NCI-H2107 treated with DMSO at 0.1 percent for 48 hours (cell line): ENCODE measurements at regions not wholly inside any gene's neighbourhood (a gene's known extent, or its start where the extent isn't known, plus 50 kb on each side); places are given as distances from the start of the nearest gene placed in this dataset.

ENCODE experiments used
- DNase-seq: peaks from one replicate; lab custom pipeline; 2025; ENCODE audit not compliant: unreplicated experiment; lab: John Stamatoyannopoulos, UW

DNA sequence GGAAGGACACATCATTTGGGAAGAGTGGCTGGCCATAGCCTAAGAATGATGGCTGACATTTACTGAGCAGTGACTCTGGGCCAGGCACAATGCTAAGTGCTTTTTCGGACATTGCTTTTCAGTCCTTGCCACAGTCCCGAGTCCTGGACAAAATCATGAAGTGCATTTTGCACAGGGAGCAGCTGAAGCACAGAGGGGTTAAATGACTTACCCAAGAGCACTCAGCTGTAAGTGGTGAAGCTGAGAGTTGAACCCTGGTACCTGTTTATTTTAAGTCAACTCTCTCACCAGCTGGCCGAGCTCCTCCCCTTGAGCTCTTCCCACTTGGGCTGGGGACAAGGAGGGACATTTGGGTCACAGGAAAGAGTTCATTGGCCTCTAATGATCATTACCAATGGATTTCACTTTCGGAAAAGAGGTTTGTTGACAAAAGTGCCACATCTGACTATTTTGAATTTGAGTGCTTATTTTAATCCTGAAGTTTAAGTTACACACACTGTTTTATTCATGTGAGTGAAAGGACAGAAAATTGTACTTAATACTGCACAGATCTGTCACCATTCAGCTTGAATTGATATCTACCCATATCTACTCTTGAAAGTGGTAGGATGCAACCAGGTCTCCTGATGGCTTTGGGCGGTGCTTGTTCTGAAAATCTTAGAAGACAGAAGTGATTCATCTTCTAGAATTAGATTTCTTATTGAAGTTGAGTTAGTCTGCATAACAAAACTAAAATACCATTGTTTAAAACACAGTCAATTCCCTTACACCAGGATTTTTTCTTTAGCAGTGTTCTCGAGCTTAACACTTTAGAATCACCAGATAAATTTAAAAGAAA is 368.7 kb upstream of the PROK2 start:
- DNase-seq = no peak

DNA sequence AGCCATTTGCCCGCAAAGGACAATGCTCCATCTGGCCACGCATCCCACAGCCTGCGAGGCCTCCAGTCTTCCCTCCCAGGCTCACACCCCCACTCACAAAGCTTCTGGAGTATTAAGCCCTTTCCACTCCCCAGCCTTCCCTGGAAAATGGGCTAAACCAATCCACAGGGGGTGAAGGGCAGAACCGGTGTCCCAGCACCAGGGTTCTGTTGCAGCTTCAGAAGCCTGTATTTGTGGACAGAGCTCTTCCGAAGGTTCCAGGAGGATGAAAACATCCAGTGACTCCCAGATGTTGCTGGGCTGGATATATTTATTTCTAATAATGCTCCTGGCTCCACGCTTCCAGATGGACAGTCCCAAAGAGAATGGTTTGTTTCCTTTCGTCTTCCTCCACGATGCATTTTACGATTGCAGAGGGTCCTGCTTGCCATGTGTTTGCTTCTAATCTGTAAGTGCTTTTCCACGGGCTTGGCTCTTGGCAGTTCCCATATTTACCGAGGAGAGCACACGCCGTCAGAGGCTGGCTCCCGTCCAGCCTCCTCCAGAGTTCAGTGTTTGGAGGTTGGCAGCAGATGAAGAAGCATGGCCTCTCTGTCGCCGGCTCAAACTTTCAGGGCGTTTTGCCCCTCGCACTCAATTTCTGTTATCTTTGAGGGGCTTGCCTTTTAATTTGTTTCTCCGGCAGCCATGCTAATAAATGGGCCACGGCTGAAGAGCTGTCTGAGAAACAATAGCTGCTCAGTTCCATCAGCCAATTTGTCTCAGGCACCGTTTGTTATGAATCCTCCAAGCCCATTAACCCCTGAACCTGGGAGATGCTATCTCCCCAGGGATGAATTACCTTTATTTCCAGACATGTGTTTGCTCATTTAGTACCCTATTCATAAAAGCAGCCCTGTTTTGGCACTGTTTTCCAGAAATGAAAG is 367.9 kb upstream of the PROK2 start:
- peak; percentile 34 for DNase-seq

DNA sequence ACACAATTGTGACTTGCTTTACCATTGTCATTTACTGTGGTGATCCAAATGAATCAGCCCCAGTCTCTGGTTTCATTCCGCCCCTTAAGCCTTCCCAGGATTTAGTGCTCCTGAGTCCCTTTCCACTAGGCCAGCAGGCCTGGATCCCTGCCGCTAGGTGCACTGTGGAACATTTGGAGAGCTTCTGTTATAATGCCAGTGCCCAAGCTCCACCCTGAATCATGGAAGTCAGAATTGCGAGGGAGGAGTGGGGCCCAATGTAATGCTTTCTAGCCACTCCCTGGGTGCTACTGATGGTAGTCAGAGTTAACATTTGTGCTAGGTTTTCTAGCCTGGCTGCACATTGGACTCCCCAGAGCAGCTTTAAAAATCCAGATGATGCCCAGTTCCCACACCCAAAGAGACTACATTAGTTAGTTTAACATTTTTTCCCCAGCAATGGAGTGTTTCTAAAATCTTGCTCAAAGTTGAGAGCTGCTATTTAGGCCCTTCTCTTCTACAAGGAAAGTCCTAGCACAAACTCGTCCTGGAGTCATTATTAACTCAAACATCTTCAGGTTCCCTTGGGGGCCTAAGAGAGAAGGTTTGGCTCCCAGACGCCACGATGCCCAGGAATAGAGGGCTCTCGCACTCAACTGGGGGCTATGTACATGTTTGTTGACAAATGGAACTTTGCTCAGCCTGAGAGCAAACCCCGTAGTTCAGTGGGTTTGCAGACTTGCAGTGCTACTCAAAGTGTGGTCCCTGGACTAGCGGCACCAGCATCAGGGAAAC is 366.7 kb upstream of the PROK2 start:
- DNase-seq = no peak

DNA sequence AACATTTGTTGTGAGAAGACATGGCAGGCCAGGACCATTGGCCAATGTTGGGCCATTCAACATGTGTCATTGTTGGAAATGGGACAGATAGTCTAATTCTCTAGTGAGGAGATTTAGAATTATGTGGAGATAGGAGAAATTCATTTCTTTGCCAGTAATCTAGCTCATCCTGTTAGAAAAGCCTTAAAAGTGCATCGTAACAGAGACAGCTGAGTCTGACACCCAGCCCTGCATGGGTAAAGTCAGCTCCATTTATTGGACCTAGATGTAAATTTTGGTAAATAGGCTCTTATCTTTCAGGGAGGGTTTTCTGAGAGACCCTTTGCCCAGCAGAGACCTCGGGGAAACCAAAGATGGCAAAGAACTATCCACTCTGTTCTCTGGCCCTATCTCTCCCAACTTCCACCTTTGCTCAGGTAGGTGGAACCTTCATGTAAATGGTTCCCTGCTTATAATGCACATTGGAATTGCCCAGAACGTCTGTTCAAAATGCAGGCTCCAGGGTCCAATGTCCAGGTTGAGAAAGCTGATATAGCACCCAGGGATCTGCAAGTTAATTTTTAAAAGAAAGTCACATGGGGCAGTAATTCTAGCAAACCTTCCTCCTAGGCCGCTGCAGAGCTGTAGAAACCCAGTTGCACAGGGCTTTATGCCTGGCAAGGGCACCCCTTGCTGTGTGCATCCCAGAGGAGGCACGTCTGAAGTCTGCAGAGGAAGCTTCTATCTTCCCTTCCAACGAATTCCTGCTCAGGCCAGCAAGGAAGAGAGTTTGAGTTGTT is 365.9 kb upstream of the PROK2 start:
- no peak for DNase-seq

DNA sequence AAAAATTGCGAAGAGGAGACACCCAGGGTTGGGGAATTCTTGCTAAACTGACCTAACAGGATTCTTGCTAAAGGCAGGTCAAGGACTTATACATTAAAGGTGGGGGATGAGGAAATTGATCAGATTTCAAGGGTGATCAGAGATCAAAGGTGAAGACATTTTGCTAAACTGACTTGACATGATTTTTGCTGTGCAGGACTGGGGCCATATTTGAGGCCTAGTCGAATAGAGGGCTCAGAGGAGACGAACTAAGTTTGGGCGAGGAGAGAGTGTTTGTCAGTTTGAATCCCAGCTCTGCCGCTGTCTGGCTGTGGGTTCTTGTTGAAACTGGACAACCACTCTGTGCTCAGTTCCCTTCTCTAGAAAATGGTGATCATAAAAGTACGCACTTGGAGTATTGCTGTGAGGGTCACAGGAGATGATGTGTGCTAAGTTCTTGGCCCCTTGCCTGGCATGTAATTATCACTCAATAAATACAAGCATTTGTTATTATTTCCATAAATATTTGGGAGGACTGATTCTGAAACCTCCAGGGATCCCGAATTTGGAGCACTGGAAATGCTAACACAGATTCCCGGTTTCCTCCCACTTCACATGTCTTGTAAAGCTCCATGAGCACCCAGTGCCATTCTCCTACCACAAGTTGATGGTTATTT is 364.8 kb upstream of the PROK2 start:
- no peak for DNase-seq

DNA sequence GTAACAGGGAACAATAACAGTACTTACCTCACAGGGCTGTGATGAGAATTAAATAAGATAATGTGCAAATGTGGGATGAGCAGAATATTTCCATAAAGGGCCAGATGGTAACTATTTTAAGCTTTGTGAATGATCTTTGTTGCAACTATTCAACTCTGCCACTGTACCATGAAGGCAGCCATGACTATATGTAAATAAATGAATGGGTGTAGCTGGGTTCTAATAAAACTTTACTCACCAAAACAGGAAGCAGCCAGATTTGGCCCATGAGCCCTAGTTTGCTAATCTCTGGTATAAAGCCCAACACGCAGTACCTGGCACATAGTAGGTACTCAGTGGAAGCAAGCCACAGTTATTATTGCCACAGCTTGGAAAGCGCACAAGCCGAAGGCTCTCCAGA is 362.7 kb upstream of the PROK2 start:
- no peak for DNase-seq

DNA sequence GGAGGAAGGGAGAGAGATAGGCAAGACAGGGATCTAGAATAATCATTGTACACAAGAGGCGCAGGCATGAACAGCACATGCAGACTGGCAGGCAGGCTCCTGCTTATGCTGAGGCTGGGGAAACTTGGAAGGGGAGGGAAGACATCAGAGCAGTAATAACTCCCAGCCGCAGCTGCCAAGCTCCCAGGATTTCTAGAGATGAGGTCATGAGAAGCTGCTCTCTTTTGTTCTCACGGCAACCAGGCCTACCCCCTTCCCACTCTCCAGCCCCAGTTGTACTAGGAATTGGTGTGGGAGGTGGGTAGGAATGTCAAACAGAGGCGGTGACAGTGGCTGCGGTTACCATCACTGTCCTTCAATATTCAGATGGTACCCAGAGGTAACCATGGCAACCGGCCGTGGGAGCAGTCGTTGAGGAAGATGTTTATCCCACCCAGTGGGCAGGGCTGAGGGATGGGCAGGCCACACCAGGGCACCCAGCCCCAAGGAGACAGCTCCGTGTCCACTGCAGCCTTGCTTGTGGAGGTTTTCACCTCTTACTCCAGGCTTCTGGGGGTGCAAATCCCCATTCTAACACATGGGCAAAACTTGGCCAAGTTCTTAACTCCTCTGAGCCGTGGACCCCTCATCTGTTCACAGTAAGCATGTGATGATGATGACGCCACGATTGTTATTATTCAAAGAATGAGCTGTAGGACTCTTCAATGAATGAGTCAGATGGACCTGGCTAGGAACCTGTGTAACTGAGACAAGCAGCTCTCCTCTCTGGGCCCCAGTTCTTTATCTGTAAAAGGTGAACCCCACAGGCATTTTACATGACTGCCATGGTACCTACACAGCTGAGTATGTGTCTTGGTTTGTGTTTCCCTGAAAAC is 360.8 kb upstream of the PROK2 start:
- DNase-seq = no peak

DNA sequence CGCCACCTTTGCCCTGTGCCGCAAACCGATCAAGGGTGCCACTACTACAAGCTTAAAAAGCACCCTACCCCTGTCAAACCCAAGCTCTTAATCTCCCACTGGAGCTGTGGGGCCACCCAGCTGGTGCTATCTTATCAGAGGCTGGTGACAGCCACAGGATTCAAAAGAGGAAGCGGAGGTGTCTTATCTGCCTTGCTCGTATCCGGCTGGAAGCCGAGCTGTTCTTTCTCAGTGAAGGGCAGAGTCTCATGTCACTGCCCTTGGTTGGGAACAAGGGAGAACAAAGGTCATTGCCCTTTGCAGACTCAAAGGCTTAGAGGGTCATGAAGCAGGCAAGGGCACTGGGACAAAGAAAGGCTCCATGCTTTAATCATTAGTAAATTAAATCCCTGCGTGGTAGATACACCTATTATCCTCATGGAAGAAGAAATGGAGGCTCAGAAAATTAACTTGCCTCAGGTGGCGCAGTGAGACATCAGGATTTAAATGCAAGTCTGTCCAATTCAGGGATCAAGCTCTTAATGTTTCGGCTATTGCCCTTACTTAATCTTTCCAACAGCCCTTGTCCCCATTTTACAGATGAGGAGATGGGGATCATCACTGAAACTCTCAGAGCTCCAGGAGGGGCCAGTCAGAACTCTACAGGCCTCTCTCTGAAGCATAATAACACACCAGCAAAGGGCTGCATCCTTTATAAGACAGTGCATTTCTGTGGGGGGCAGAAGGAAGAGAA is 360.0 kb upstream of the PROK2 start:
- no peak for DNase-seq

DNA sequence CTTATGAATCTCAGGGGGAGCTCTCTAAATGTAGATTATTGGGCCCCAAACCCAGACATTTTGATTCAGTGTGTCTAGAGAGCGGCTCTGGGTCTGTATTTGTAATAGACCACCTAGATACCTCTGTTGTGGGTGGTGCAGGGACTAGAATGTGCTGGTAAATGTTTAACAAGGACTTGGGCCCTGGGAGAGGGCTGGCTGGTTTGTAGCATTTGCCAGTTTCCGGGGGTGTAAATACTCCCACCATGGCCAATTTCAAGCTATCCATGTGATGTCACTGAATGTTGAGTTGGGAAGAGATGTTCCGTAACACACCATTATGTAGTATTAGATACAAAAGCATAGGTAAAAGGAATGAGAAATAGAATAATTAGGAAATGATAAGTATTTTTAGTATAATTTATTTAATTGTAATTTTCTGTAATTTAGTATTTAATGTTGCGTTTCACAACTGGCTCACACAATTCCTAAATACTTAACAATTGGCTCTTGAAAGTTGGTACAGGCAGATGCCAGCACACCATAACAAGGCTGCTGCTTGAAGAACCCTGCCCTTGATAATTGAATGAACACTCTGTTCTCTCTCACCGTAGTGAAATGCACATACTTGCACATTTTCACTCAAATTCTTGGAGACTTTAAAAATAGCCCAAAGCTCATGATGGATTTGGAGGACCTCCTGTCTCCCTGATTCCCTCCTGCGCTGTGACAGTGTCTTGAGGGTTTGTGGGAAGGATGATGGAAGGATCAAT is 359.2 kb upstream of the PROK2 start:
- no peak for DNase-seq

DNA sequence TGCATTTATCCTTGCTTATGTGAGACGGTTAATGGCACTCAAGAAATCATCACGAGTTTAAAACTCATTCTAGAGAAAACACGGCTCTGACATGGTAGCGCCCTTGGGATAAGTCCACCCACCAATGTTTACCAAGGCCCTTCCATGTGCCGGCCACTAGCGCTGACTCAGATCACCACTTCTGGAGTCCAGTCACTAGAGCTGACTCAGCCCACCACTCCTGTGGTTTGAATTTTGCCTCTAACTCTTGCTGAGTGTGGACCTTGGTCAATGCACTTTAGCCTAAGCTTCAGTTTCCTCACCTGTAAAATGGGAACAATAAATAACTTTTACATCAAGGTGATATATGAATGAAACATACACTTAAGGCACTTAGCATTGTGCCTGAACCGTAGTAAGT is 358.4 kb upstream of the PROK2 start:
- DNase-seq = no peak

DNA sequence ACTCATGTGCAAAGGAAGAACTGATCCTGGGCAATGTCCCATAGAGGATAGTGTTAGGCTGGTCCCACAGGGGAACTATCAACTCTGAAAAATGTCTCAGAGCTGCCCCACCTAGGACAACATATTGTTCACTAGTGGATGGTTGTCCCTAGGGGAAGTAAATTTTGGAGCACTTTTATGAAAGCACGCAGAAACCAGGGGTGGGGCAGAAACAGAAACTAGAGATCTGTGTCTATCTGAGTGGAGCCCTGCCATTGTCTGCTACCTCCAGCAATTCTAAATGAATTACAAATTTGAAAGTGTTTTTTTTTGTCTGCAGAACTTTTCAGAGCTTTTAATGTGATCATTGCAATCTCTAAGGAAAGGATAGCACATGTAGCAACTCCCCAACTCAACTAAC is 357.1 kb upstream of the PROK2 start:
- DNase-seq = no peak

DNA sequence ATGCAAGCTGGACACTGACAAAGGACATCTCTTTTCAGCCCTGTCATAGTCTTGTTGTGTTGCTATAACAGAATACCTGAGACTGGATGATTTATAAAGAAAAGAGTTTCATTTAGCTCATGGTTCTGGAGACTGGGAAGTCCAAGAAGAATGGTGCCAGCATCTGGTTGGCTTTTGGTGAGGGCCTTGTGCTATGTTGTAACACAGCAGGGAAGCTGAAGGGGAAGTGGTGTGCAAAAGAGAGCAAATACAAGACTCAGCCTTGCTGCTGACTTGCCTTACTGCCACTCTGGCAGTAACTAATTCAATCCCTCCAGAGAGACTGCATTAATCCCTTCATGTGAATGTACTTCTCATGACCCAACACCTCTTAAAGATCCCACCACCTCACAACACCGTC is 356.3 kb upstream of the PROK2 start:
- DNase-seq = no peak

DNA sequence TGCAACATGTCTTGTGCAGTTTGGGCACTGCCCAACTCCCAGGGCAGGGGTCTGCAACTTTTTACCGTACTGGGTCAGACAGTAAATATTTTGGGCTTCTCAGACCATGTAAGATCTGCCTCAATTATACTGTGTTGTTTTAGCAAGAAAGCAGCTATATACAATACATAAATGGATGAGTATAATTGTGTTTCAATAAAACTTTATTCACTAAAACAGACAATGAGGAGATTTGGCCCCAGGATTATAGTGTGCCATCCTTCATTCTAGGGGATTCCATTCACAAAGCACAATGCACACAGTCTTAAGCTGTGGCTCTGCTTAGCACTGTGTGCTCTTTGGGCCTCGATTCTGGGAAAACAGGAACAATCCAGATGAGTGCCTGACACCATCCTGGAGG is 354.4 kb upstream of the PROK2 start:
- DNase-seq = no peak

DNA sequence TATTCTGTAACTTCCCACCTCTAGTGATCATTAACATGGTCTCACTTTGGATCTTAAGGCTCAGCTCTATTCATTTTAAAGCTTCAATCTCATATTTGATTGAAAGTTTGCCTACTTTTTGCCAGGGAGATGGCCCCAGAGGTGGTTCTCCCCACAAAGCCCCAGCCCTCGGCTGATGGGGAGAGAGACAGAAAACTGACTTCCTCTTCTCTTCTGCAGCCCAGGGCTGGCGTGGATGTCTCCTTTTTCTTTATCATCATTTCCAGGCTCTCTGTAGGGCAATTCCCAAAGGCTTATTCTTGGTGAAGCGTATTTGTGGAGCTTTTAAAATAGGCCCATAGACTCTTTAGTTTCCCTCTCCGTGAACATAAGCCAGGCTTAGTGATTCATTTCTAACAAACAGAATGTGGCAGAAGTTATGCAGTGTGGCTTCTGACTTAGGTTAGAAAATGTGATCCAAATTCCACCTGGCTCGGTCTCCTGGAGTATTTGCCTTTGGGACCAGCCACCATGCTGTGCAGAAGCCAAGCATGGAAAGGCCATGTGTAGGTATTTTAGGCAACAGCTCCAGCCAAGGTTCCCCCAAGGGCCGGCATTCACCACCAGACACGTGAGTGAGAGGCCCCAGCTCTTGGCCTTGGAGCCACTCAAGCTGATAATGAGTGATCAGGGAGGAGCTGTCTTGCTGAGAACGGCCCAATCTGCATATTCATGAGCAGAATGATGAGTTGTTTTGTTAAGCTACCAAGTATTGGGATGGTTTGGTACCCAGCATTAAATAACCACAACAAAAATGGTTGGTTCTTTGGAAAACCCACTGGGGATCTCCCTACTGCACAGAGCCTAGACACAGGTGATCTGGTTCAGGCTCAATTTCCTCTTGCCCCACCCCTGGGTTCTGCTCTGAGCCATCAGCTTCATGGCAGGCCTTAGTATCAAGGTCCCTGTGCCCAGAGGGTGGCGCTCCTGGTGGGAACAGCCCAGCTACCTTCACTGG is 353.2 kb upstream of the PROK2 start:
- DNase-seq = no peak

DNA sequence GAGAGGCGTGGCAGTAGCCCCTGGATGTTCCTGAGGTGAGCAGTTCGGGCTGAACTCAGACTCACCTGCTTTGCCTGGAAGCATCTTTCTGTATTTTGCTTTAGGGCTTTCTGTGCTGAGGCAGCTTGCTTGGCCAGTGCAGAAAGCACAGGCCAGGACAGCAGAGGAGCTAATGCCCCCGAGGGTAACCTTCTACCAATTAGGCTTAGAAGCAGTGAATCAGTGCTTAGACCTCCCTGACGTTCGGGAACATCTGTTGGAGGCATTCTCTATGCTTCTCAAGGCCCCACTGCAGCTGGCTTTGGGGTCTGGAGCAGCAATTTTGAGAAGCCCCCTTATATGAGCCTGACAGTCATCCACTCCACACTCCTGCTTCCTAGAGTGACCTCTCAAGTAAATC is 350.7 kb upstream of the PROK2 start:
- no peak for DNase-seq

DNA sequence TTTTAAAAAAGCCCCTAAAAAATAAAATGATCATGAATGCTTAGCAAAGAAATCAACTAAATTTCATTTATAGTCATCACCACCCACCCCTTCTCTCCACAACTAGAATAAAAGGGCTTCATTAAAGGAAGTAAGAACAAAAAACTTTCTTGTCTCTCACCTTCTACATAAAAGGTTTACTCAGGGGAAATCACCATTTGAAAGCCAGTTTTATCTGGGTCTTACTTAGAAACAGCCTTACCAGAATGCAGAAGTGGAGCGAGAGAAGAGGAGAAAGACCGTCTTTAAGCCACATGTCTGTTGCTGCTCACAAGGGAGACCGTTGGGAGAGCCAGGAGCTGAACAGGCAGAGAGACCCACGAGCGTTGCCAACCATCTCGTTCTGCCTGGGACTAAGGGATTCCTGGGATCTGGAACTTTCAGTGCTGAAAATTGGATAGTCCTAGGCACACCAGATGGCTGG is 350.1 kb upstream of the PROK2 start:
- no peak for DNase-seq
